Type B pancreatic cell (in vitro differentiated cells): ENCODE measurements at regions not wholly inside any gene's neighbourhood (a gene's known extent, or its start where the extent isn't known, plus 50 kb on each side); places are given as distances from the start of the nearest gene placed in this dataset.

Experiments
- DNase-seq: peaks from one replicate; pipeline ENCODE4 v3.0.0; 2021; ENCODE audit warnings: mixed read lengths; ENCODE audit not compliant: unreplicated experiment; ENCODE audit errors: extremely low spot score
- H3K27ac Mint-ChIP-seq: 2 replicates; pipeline ENCODE4 v1.8.0; 2021; ENCODE audit warnings: mild to moderate bottlenecking, mixed read lengths
- H3K27me3 Mint-ChIP-seq: 2 replicates; pipeline ENCODE4 v1.8.0; 2021; ENCODE audit warnings: mixed read lengths
- H3K36me3 Mint-ChIP-seq: 2 replicates; pipeline ENCODE4 v1.8.0; 2021; ENCODE audit warnings: mixed read lengths
- H3K4me1 Mint-ChIP-seq: one replicate; pipeline ENCODE4 v1.8.0; 2021; ENCODE audit warnings: mixed read lengths; ENCODE audit not compliant: unreplicated experiment
- H3K4me3 Mint-ChIP-seq: 2 replicates; pipeline ENCODE4 v1.8.0; 2021; ENCODE audit warnings: mild to moderate bottlenecking, mixed read lengths
- H3K9me3 Mint-ChIP-seq: 2 replicates; pipeline ENCODE4 v1.8.0; 2021; ENCODE audit warnings: mixed read lengths
- CTCF ChIP-seq: fragments of 200-600 bp; sonication (generic); conservative IDR thresholded peaks from 2 replicates; pipeline ENCODE4 v1.5.0; 2021; ENCODE audit warnings: antibody characterized with exemption, mild to moderate bottlenecking

- DNase-seq: no peak
- Mint-ChIP-seq H3K27ac (no peak overlapping the region), H3K36me3 (no peaks in the 10 kb centered on the region), H3K27me3 (no peaks in the 10 kb centered on the region), H3K4me3 (no peak overlapping the region), H3K4me1 (peaks cover 19% of the 10 kb centered on the region), H3K9me3 (peaks cover 5% of the 10 kb centered on the region)
- TF ChIP-seq CTCF: no peak
These were observed 76.1 kb upstream of the KRR1 start for GRCh38 chr12:75587340-75588106.

- Mint-ChIP-seq H3K27me3 (no peaks in the 10 kb centered on the region), H3K4me1 (peaks cover 9% of the 10 kb centered on the region), H3K4me3 (no peak overlapping the region), H3K36me3 (no peaks in the 10 kb centered on the region), H3K27ac (no peak overlapping the region), H3K9me3 (peaks cover 5% of the 10 kb centered on the region)
- no peak for DNase-seq
- no peak for TF ChIP-seq CTCF
These were observed 73.9 kb upstream of the KRR1 start for GRCh38 chr12:75585330-75585729.

- no peaks in the 10 kb centered on the region for H3K27me3 Mint-ChIP-seq
- peaks cover 5% of the 10 kb centered on the region for H3K9me3 Mint-ChIP-seq
- H3K36me3 Mint-ChIP-seq: no peaks in the 10 kb centered on the region
- no peak for TF ChIP-seq CTCF
- H3K4me3 Mint-ChIP-seq: no peak overlapping the region
- no peak overlapping the region for H3K27ac Mint-ChIP-seq
- H3K4me1 Mint-ChIP-seq: peaks cover 11% of the 10 kb centered on the region
- DNase-seq: no peak
These were observed 71.9 kb upstream of the KRR1 start for GRCh38 chr12:75583355-75583754.

GRCh38 chr12:75581515-75581914 lies 70.1 kb upstream of the KRR1 start:
- DNase-seq: no peak
- no peak overlapping the region for H3K4me3 Mint-ChIP-seq
- H3K9me3 Mint-ChIP-seq: no peaks in the 10 kb centered on the region
- no peak for TF ChIP-seq CTCF
- H3K36me3 Mint-ChIP-seq: no peaks in the 10 kb centered on the region
- no peaks in the 10 kb centered on the region for H3K27me3 Mint-ChIP-seq
- no peak overlapping the region for H3K27ac Mint-ChIP-seq
- peaks cover 13% of the 10 kb centered on the region for H3K4me1 Mint-ChIP-seq

- Mint-ChIP-seq H3K4me3 (no peak overlapping the region), H3K9me3 (no peaks in the 10 kb centered on the region), H3K36me3 (no peaks in the 10 kb centered on the region), H3K27ac (no peak overlapping the region), H3K4me1 (peaks cover 13% of the 10 kb centered on the region), H3K27me3 (no peaks in the 10 kb centered on the region)
- no peak for DNase-seq
- no peak for TF ChIP-seq CTCF
These were observed 68.1 kb upstream of the KRR1 start for GRCh38 chr12:75579552-75579951.
